Neural progenitor cell (in vitro differentiated cells): ENCODE measurements at regions not wholly inside any gene's neighbourhood (a gene's known extent, or its start where the extent isn't known, plus 50 kb on each side); places are given as distances from the start of the nearest gene placed in this dataset.

Experiments
- CTCF ChIP-seq: fragments of 200-600 bp; sonication (generic); IDR thresholded peaks from 2 replicates; pipeline ENCODE4 v1.5.1; 2017; ENCODE audit warnings: antibody characterized with exemption, mild to moderate bottlenecking
- EZH2 ChIP-seq: fragments of 200-600 bp; sonication (generic); IDR thresholded peaks from 2 replicates; pipeline ENCODE4 v1.6.1; 2017; ENCODE audit warnings: antibody characterized with exemption, mild to moderate bottlenecking, moderate library complexity

- no peak for TF ChIP-seq CTCF
- no peak for TF ChIP-seq EZH2
These were observed 190.5 kb upstream of the PLEKHA5 start for GRCh38 chr12:18939051-18939450.
